ENCODE measurements at regions not wholly inside any gene's neighbourhood (a gene's known extent, or its start where the extent isn't known, plus 50 kb on each side); places are given as distances from the start of the nearest gene placed in this dataset.

DNA sequence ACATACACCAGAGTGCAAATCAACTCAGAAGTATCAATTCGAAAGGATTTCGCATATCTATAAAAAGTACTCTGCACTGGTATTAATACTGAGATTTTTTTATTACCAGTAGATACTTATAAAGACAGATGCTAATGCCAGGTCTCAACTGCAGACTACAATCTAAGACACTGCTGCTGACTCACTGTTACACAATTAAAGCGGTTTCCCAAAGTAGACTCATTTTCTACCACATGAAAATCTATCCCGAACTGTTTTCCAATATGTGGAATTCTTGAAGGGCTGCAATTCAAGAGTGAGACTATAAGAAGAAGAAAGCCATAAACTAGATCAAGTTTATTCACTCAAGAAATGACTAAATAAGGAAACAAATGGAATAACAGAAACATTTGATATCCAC is 57.2 kb upstream of the ARHGAP32 start:
- TF ChIP-seq, protein P1, sequence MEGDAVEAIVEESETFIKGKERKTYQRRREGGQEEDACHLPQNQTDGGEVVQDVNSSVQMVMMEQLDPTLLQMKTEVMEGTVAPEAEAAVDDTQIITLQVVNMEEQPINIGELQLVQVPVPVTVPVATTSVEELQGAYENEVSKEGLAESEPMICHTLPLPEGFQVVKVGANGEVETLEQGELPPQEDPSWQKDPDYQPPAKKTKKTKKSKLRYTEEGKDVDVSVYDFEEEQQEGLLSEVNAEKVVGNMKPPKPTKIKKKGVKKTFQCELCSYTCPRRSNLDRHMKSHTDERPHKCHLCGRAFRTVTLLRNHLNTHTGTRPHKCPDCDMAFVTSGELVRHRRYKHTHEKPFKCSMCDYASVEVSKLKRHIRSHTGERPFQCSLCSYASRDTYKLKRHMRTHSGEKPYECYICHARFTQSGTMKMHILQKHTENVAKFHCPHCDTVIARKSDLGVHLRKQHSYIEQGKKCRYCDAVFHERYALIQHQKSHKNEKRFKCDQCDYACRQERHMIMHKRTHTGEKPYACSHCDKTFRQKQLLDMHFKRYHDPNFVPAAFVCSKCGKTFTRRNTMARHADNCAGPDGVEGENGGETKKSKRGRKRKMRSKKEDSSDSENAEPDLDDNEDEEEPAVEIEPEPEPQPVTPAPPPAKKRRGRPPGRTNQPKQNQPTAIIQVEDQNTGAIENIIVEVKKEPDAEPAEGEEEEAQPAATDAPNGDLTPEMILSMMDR (IDR thresholded peaks at IDR 0.05; ENCODE audit: low read depth, low read length), result no peak
- H3K4me3 ChIP-seq (replicated peaks in 1 of 2; ENCODE audit: low read depth in 2 of 2, low read length in 2 of 2), result no peak overlapping the region
- peak; percentile 73 to 85 for DNase-seq (ENCODE audit: low read depth in 2 of 2)

DNA sequence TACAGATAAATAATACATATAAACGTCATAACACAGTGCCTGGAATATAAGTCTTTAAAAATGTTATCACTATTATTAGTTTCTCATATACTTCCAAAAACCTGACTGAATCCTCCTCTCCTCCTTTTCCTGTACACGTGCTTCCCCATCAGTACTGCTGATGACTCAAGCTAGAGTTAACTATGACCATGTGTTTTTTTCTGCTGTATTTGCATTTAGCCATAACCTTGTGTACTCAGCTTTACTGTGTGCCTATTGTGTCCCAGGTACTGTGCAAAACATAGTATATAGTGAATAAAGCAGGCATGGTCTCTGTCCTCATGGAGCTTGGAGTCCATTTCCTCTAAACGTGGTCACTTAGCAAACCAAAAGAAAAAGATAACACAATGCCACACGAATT is 56.5 kb upstream of the ARHGAP32 start:
- peak; percentile 57 to 76 for DNase-seq (ENCODE audit: low read depth in 2 of 2)
- TF ChIP-seq, protein P1 (IDR thresholded peaks at IDR 0.05; ENCODE audit: low read depth, low read length), result no peak

GRCh38 chr11:129247135-129247534 is 55.0 kb upstream of the ARHGAP32 start:
- no peak overlapping the region for H3K4me3 ChIP-seq (replicated peaks in 1 of 2; ENCODE audit: low read depth in 2 of 2, low read length in 2 of 2)
- no peak for DNase-seq (ENCODE audit: low read depth in 2 of 2)
- TF ChIP-seq, protein P1 (IDR thresholded peaks at IDR 0.05; ENCODE audit: low read depth, low read length), result no peak

More for the DNA sequence above, 56.5 kb upstream of the ARHGAP32 start:
- no peak overlapping the region for H3K4me3 ChIP-seq (replicated peaks in 1 of 2; ENCODE audit: low read depth in 2 of 2, low read length in 2 of 2)

GRCh38 chr11:129242855-129243254 is 50.7 kb upstream of the ARHGAP32 start:
- TF ChIP-seq, protein P1 (IDR thresholded peaks at IDR 0.05; ENCODE audit: low read depth, low read length), result no peak
- DNase-seq (ENCODE audit: low read depth in 2 of 2), result no peak
- no peak overlapping the region for H3K4me3 ChIP-seq (replicated peaks in 1 of 2; ENCODE audit: low read depth in 2 of 2, low read length in 2 of 2)
